ENCODE measurements at regions not wholly inside any gene's neighbourhood (a gene's known extent, or its start where the extent isn't known, plus 50 kb on each side); places are given as distances from the start of the nearest gene placed in this dataset.

GRCh38 chr3:22117751-22118346 is 366.8 kb upstream of the ZNF385D start:
- DNase-seq, result peak in 1 of 2 experiments; percentile 65

GRCh38 chr3:22118542-22118941 is 367.5 kb upstream of the ZNF385D start:
- no peak for DNase-seq

- DNase-seq, result no peak
These were observed 370.2 kb upstream of the ZNF385D start for GRCh38 chr3:22121068-22121701.

GRCh38 chr3:22122567-22122966 is 371.6 kb upstream of the ZNF385D start:
- DNase-seq, result no peak

GRCh38 chr3:22129101-22129500 is 378.1 kb upstream of the ZNF385D start:
- no peak for DNase-seq

GRCh38 chr3:22141769-22142168 is 390.8 kb upstream of the ZNF385D start:
- no peak for DNase-seq

GRCh38 chr3:22147161-22147560 is 396.2 kb upstream of the ZNF385D start:
- no peak for DNase-seq

GRCh38 chr3:22156868-22157267 is 405.9 kb upstream of the ZNF385D start:
- DNase-seq, result no peak

GRCh38 chr3:22157848-22158247 is 406.8 kb upstream of the ZNF385D start:
- no peak for DNase-seq

GRCh38 chr3:22159004-22159695 is 408.1 kb upstream of the ZNF385D start:
- no peak for DNase-seq

GRCh38 chr3:22161315-22161714 is 410.3 kb upstream of the ZNF385D start:
- DNase-seq, result no peak

- no peak for DNase-seq
These were observed 419.4 kb upstream of the ZNF385D start for GRCh38 chr3:22170370-22170769.

GRCh38 chr3:22172964-22173363 is 422.0 kb upstream of the ZNF385D start:
- no peak for DNase-seq

- DNase-seq, result peak in 1 of 2 experiments; percentile 35
These were observed 424.9 kb upstream of the ZNF385D start for GRCh38 chr3:22175947-22176346.

- DNase-seq, result no peak
These were observed 425.9 kb upstream of the ZNF385D start for GRCh38 chr3:22176911-22177310.

- no peak for DNase-seq
These were observed 438.6 kb upstream of the ZNF385D start for GRCh38 chr3:22189616-22190015.

- no peak for DNase-seq
These were observed 448.1 kb upstream of the ZNF385D start for GRCh38 chr3:22199095-22199494.

GRCh38 chr3:22208844-22209243 is 457.8 kb upstream of the ZNF385D start:
- no peak for DNase-seq

- no peak for DNase-seq
These were observed 458.6 kb upstream of the ZNF385D start for GRCh38 chr3:22209578-22209977.

GRCh38 chr3:22210693-22211092 is 459.7 kb upstream of the ZNF385D start:
- no peak for DNase-seq

- no peak for DNase-seq
These were observed 465.6 kb upstream of the ZNF385D start for GRCh38 chr3:22216601-22217000.

GRCh38 chr3:22225161-22225560 is 474.2 kb upstream of the ZNF385D start:
- no peak for DNase-seq

- DNase-seq, result no peak
These were observed 477.7 kb upstream of the ZNF385D start for GRCh38 chr3:22228705-22229104.

- no peak for DNase-seq
These were observed 480.1 kb upstream of the ZNF385D start for GRCh38 chr3:22231061-22231460.

Data from SW 1271 (cell line).